Esophagus squamous epithelium (tissue), 4 donors: ENCODE measurements at regions not wholly inside any gene's neighbourhood (a gene's known extent, or its start where the extent isn't known, plus 50 kb on each side); places are given as distances from the start of the nearest gene placed in this dataset.

Experiments
- CTCF ChIP-seq, 6 experiments: fragments of 450-650 bp in 4 of 6; fragments of 200-600 bp in 2 of 6; sonication (generic) in 2 of 6; IDR thresholded peaks; one replicate each; pipeline ENCODE4 v1.5.1; 2016 to 2019; ENCODE audit warnings: antibody characterized with exemption in 6 of 6, mild to moderate bottlenecking in 4 of 6, moderate library complexity in 4 of 6
- POLR2A ChIP-seq, 4 donors: fragments of 450-650 bp; IDR thresholded peaks; one replicate each; pipeline ENCODE4 v1.6.1; 2017; ENCODE audit warnings: antibody characterized with exemption in 4 of 4, mild to moderate bottlenecking in 4 of 4, moderate library complexity in 3 of 4

GRCh38 chr7:93747019-93747418 lies 143.5 kb downstream of the TFPI2 start:
- no peak for TF ChIP-seq CTCF (IDR thresholded peaks at IDR 0.05)
- no peak for TF ChIP-seq POLR2A (IDR thresholded peaks at IDR 0.05)
